CD4-positive, alpha-beta T cell (primary cell): ENCODE measurements at regions not wholly inside any gene's neighbourhood (a gene's known extent, or its start where the extent isn't known, plus 50 kb on each side); places are given as distances from the start of the nearest gene placed in this dataset.

Experiments
- ATAC-seq: fragments of 200-7000 bp; cut with Tn5 transposase; one replicate; pipeline ENCODE4 v1.10.0; 2022; ENCODE audit warnings: mild to moderate bottlenecking; ENCODE audit not compliant: poor library complexity
- CTCF ChIA-PET: fragments of 350-600 bp; sonication (Branson Sonifier 250); formaldehyde crosslinking; loops from one replicate; lab custom pipeline; 2021; ENCODE audit warnings: antibody characterized with exemption, inconsistent platforms; lab: Charles Lee
- POLR2A ChIA-PET: fragments of 350-600 bp; sonication (Branson Sonifier 250); formaldehyde crosslinking; loops from one replicate; lab custom pipeline; 2021; ENCODE audit warnings: antibody characterized with exemption, inconsistent platforms; lab: Charles Lee
- DNase-seq, 14 experiments: peaks; one replicate each; pipeline ENCODE4 v3.0.0-alpha.2; 2013 to 2020; ENCODE audit warnings: mixed read lengths in 2 of 14
- H3K27ac ChIP-seq, 2 donors: one replicate each; pipeline versions ENCODE4 v1.5.1 to v1.7.0; 2013; ENCODE audit warnings: low read length in 2 of 2, low read depth in 1 of 2, mild to moderate bottlenecking in 1 of 2
- H3K27me3 ChIP-seq, 2 experiments: 1 replicate in 1 of 2; 2 replicates in 1 of 2; pipeline versions ENCODE4 v1.6.1 to v1.7.0; 2013; ENCODE audit warnings: low read length in 2 of 2, control low read depth in 1 of 2, mild to moderate bottlenecking in 1 of 2, moderate library complexity in 1 of 2; ENCODE audit not compliant: insufficient read depth in 2 of 2, control insufficient read depth in 1 of 2
- H3K36me3 ChIP-seq: one replicate; pipeline ENCODE4 v1.6.1; 2013; ENCODE audit warnings: low read length, control low read depth; ENCODE audit not compliant: insufficient read depth
- H3K4me1 ChIP-seq: one replicate; pipeline ENCODE4 v1.6.1; 2013; ENCODE audit warnings: low read length, control low read depth; ENCODE audit not compliant: insufficient read depth
- H3K4me3 ChIP-seq: one replicate; pipeline ENCODE4 v1.5.1; 2013; ENCODE audit warnings: mild to moderate bottlenecking, low read length, moderate library complexity
- H3K9me3 ChIP-seq, 2 experiments: 1 replicate in 1 of 2; 2 replicates in 1 of 2; pipeline versions ENCODE4 v1.6.1 to v1.7.0; 2013; ENCODE audit warnings: low read length in 2 of 2, mild to moderate bottlenecking in 2 of 2, control low read depth in 1 of 2, moderate library complexity in 1 of 2; ENCODE audit not compliant: control insufficient read depth in 1 of 2, insufficient read depth in 1 of 2
- H3K27ac Mint-ChIP-seq: one replicate; pipeline ENCODE4 v1.8.0; 2020; ENCODE audit warnings: mixed read lengths
- H3K27me3 Mint-ChIP-seq: one replicate; pipeline ENCODE4 v1.8.0; 2021; ENCODE audit warnings: mixed read lengths
- H3K36me3 Mint-ChIP-seq: one replicate; pipeline ENCODE4 v1.8.0; 2021; ENCODE audit warnings: low read depth, mixed read lengths
- H3K4me1 Mint-ChIP-seq: one replicate; pipeline ENCODE4 v1.8.0; 2021; ENCODE audit warnings: low read depth, mixed read lengths
- H3K4me3 Mint-ChIP-seq: one replicate; pipeline ENCODE4 v1.8.0; 2020; ENCODE audit warnings: mild to moderate bottlenecking, mixed read lengths
- H3K9me3 Mint-ChIP-seq: one replicate; pipeline ENCODE4 v1.8.0; 2020; ENCODE audit warnings: mixed read lengths
- intact Hi-C, 2 experiments: fragments of 100-400 bp; cut with DNase I in 1 of 2; cut with micrococcal nuclease in 1 of 2; formaldehyde crosslinking; loops; one replicate each; pipeline versions ENCODE4 v1.15.1 to v1.9.0; 2023 to 2025; cut with DNase I, micrococcal nuclease
- TF ChIP-seq, protein P1 (sequence below): fragments of 200-600 bp; IDR thresholded peaks from one replicate; pipeline ENCODE4 v1.8.0; 2022; ENCODE audit warnings: antibody characterized with exemption, mild to moderate bottlenecking

GRCh38 chr2:193549661-193550060, 1354.9 kb upstream of the TMEFF2 start:
- Mint-ChIP-seq H3K36me3 (no peaks in the 10 kb centered on the region), H3K4me1 (no peaks in the 10 kb centered on the region), H3K9me3 (peaks cover 4% of the 10 kb centered on the region), H3K4me3 (no peak overlapping the region), H3K27ac (no peak overlapping the region), H3K27me3 (no peaks in the 10 kb centered on the region)
- Histone ChIP-seq H3K27ac (no peak overlapping the region), H3K4me1 (no peaks in the 10 kb centered on the region), H3K36me3 (no peaks in the 10 kb centered on the region), H3K4me3 (no peak overlapping the region), H3K9me3 (peaks cover 0 to 7% of the 10 kb centered on the region in 2 experiments), H3K27me3 (no peaks in the 10 kb centered on the region)
- DNase-seq (no peak), ATAC-seq (no peak)
- intact Hi-C loops: no loop called here
- TF ChIP-seq, protein P1, sequence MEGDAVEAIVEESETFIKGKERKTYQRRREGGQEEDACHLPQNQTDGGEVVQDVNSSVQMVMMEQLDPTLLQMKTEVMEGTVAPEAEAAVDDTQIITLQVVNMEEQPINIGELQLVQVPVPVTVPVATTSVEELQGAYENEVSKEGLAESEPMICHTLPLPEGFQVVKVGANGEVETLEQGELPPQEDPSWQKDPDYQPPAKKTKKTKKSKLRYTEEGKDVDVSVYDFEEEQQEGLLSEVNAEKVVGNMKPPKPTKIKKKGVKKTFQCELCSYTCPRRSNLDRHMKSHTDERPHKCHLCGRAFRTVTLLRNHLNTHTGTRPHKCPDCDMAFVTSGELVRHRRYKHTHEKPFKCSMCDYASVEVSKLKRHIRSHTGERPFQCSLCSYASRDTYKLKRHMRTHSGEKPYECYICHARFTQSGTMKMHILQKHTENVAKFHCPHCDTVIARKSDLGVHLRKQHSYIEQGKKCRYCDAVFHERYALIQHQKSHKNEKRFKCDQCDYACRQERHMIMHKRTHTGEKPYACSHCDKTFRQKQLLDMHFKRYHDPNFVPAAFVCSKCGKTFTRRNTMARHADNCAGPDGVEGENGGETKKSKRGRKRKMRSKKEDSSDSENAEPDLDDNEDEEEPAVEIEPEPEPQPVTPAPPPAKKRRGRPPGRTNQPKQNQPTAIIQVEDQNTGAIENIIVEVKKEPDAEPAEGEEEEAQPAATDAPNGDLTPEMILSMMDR: no peak
- CTCF ChIA-PET: no interaction called here
- POLR2A ChIA-PET: no interaction called here

DNA sequence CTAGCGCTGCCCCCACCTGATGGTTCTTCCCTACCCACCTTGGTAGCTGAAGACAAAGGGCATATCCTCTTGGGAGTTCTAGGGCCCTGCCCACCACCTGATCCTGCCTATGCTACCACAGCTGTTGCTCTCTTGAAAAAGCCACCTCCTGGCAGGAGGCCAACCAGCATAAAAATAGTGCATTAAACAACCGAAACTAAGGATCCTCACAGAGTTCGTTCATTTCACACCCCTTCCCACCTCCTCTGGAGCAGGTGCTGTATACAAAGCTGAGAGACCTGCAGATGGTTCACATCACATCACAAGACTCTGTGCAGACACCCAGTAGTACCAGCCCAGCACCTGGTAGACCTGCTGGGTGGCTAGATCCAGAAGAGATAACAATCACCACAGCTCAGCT, 1348.0 kb upstream of the TMEFF2 start:
- no peaks in the 10 kb centered on the region for H3K27me3 ChIP-seq
- ChIA-PET CTCF (no interaction called here), POLR2A (no interaction called here)
- H3K4me3 Mint-ChIP-seq: no peak overlapping the region
- TF ChIP-seq, protein P1: no peak
- no peaks in the 10 kb centered on the region for H3K4me1 ChIP-seq
- no peak overlapping the region for H3K4me3 ChIP-seq
- no peaks in the 10 kb centered on the region for H3K4me1 Mint-ChIP-seq
- H3K9me3 Mint-ChIP-seq: peaks cover 6% of the 10 kb centered on the region
- intact Hi-C loops: no loop called here
- H3K27me3 Mint-ChIP-seq: no peaks in the 10 kb centered on the region
- no peak for DNase-seq
- H3K36me3 ChIP-seq: no peaks in the 10 kb centered on the region
- no peak overlapping the region for H3K27ac ChIP-seq
- H3K27ac Mint-ChIP-seq: no peak overlapping the region
- ATAC-seq: no peak
- no peaks in the 10 kb centered on the region for H3K36me3 Mint-ChIP-seq
- H3K9me3 ChIP-seq: no peaks in the 10 kb centered on the region

GRCh38 chr2:193539188-193539587, 1344.5 kb upstream of the TMEFF2 start:
- no peak overlapping the region for H3K27ac Mint-ChIP-seq
- no peak overlapping the region for H3K4me3 Mint-ChIP-seq
- Histone ChIP-seq H3K27ac (no peak overlapping the region), H3K9me3 (no peaks in the 10 kb centered on the region), H3K4me1 (no peaks in the 10 kb centered on the region), H3K36me3 (no peaks in the 10 kb centered on the region), H3K27me3 (no peaks in the 10 kb centered on the region), H3K4me3 (no peak overlapping the region)
- ATAC-seq (no peak), DNase-seq (no peak)
- intact Hi-C loops: no loop called here
- no peaks in the 10 kb centered on the region for H3K36me3 Mint-ChIP-seq
- no peaks in the 10 kb centered on the region for H3K27me3 Mint-ChIP-seq
- TF ChIP-seq, protein P1: no peak
- H3K4me1 Mint-ChIP-seq: no peaks in the 10 kb centered on the region
- H3K9me3 Mint-ChIP-seq: peaks cover 2% of the 10 kb centered on the region
- CTCF ChIA-PET: no interaction called here
- POLR2A ChIA-PET: no interaction called here
